A549 (cell line): ENCODE measurements at regions not wholly inside any gene's neighbourhood (a gene's known extent, or its start where the extent isn't known, plus 50 kb on each side); places are given as distances from the start of the nearest gene placed in this dataset.

Experiments
- ATAC-seq, 2 experiments: fragments of 200-7000 bp in 1 of 2; fragments of >200 bp in 1 of 2; cut with Nextera tagmentation in 1 of 2; cut with Tn5 transposase in 1 of 2; 3 replicates each; pipeline versions ENCODE4 v1.8.0 to v1.9.1; 2018 to 2020; ENCODE audit warnings: mild to moderate bottlenecking in 1 of 2, moderate library complexity in 1 of 2
- CTCF ChIA-PET: fragments of 300-600 bp; sonication (Branson Sonifier 250); formaldehyde crosslinking; extraction: SDS; loops from one replicate; lab custom pipeline; 2021; ENCODE audit warnings: antibody characterized with exemption, inconsistent platforms; lab: Yijun Ruan, JAX
- POLR2A ChIA-PET: fragments of 350-600 bp; formaldehyde crosslinking; extraction: SDS; loops from one replicate; lab custom pipeline; 2021; ENCODE audit warnings: antibody characterized with exemption, inconsistent platforms; lab: Yijun Ruan, JAX
- DNase-seq, 2 experiments: peaks; one replicate each; pipeline versions ENCODE4 v3.0.0 to v3.0.0-alpha.2; 2011 to 2016; ENCODE audit warnings: low read depth in 1 of 2, low spot score in 1 of 2
- FAIRE-seq: peaks from 2 replicates; lab custom pipeline; 2011; peaks lifted over from hg19 to GRCh38; lab: Jason Lieb, UNC
- H3K27ac ChIP-seq, 2 experiments: fragments of >200 bp; sonication (Bioruptor Twin); formaldehyde crosslinking; 3 replicates each; pipeline ENCODE4 v1.5.1; 2016 to 2017
- H3K4me1 ChIP-seq: fragments of >200 bp; sonication (Bioruptor Twin); formaldehyde crosslinking; 3 replicates; pipeline ENCODE4 v1.6.1; 2016
- H3K4me2 ChIP-seq: fragments of >200 bp; sonication (Bioruptor Twin); formaldehyde crosslinking; 3 replicates; pipeline ENCODE4 v1.6.1; 2016
- H3K4me3 ChIP-seq: fragments of >200 bp; sonication (Bioruptor Twin); formaldehyde crosslinking; 3 replicates; pipeline ENCODE4 v1.5.1; 2016
- H3K9me3 ChIP-seq: fragments of >200 bp; sonication (Bioruptor Twin); formaldehyde crosslinking; 3 replicates; pipeline ENCODE4 v1.6.1; 2016
- BHLHE40 ChIP-seq: IDR thresholded peaks from 2 replicates; pipeline ENCODE4 v1.6.1; 2012; ENCODE audit warnings: low read depth, low read length, inconsistent platforms
- CHD4 ChIP-seq: fragments of 200-600 bp; sonication (generic); IDR thresholded peaks from 2 replicates; pipeline ENCODE4 v1.6.1; 2016; ENCODE audit warnings: antibody characterized with exemption, mild to moderate bottlenecking, borderline replicate concordance
- EHMT2 ChIP-seq: fragments of 200-600 bp; sonication (generic); IDR thresholded peaks from 2 replicates; pipeline ENCODE4 v1.6.1; 2016; ENCODE audit warnings: antibody characterized with exemption, low read depth, mild to moderate bottlenecking, moderate library complexity
- FOSL2 ChIP-seq, 2 experiments: fragments of 450-650 bp in 1 of 2; fragments of >200 bp in 1 of 2; sonication (Bioruptor Twin) in 1 of 2; formaldehyde crosslinking; IDR thresholded peaks; 2 replicates each; pipeline versions ENCODE4 v1.5.0 to v1.6.1; 2016 to 2020; ENCODE audit warnings: mild to moderate bottlenecking in 1 of 2, moderate library complexity in 1 of 2
- FOXS1 ChIP-seq: fragments of 250-450 bp; sonication (Bioruptor Pico); IDR thresholded peaks from 2 replicates; pipeline ENCODE4 v1.5.0; 2020; ENCODE audit warnings: mild to moderate bottlenecking, moderate library complexity
- HOXA7 ChIP-seq: fragments of 250-450 bp; sonication (Bioruptor Pico); IDR thresholded peaks from 2 replicates; pipeline ENCODE4 v1.5.0; 2020; ENCODE audit warnings: mild to moderate bottlenecking, moderate library complexity
- HOXB5 ChIP-seq: fragments of 250-450 bp; sonication (Bioruptor Pico); IDR thresholded peaks from 2 replicates; pipeline ENCODE4 v1.5.0; 2020; ENCODE audit warnings: mild to moderate bottlenecking, moderate library complexity
- KDM1A ChIP-seq: fragments of 200-600 bp; sonication (generic); IDR thresholded peaks from 2 replicates; pipeline ENCODE4 v1.6.1; 2016; ENCODE audit warnings: low read depth, mild to moderate bottlenecking
- KDM5A ChIP-seq: fragments of 200-600 bp; sonication (generic); IDR thresholded peaks from 2 replicates; pipeline ENCODE4 v1.6.1; 2016; ENCODE audit warnings: antibody characterized with exemption, mild to moderate bottlenecking
- MAZ ChIP-seq: fragments of 150-350 bp; IDR thresholded peaks from 2 replicates; pipeline ENCODE4 v1.6.1; 2014; ENCODE audit warnings: antibody characterized with exemption, low read depth, low read length, borderline replicate concordance
- NR3C1 ChIP-seq: fragments of >200 bp; sonication (Bioruptor Twin); formaldehyde crosslinking; IDR thresholded peaks from 3 replicates; pipeline ENCODE4 v1.6.1; 2017
- POLR2AphosphoS2 ChIP-seq: conservative IDR thresholded peaks from 2 replicates; pipeline ENCODE4 v1.6.1; 2012; ENCODE audit warnings: low read length, improper control_type of control experiment, inconsistent platforms
- RAD21 ChIP-seq, 2 experiments: fragments of >200 bp in 1 of 2; sonication (Bioruptor Twin) in 1 of 2; formaldehyde crosslinking in 1 of 2; IDR thresholded peaks in 1 of 2; conservative IDR thresholded peaks in 1 of 2; 2 replicates in 1 of 2; 3 replicates in 1 of 2; pipeline ENCODE4 v1.6.1; 2012 to 2018; ENCODE audit warnings: inconsistent platforms in 1 of 2
- TFCP2L1 ChIP-seq: fragments of 250-450 bp; sonication (Bioruptor Pico); IDR thresholded peaks from 2 replicates; pipeline ENCODE4 v1.5.0; 2021; ENCODE audit warnings: mild to moderate bottlenecking
- ZC3H11A ChIP-seq: fragments of 450-650 bp; IDR thresholded peaks from 2 replicates; pipeline ENCODE4 v1.6.1; 2014; ENCODE audit warnings: antibody characterized with exemption, mild to moderate bottlenecking
- ZSCAN20 ChIP-seq: fragments of 250-450 bp; sonication (Bioruptor Pico); IDR thresholded peaks from 2 replicates; pipeline ENCODE4 v1.8.0; 2022; ENCODE audit warnings: mild to moderate bottlenecking, moderate library complexity
- WGBS: methylation state at CpG from one replicate; pipeline ENCODE4 v1.1.6; 2017; ENCODE audit errors: missing lambda C conversion rate; 5-methylcytosine and 5-hydroxymethylcytosine counted together
- TF ChIP-seq, protein P1 (sequence below): fragments of 250-450 bp; sonication (Bioruptor Pico); IDR thresholded peaks from 2 replicates; pipeline ENCODE4 v1.5.0; 2021; ENCODE audit warnings: mild to moderate bottlenecking, moderate library complexity, borderline replicate concordance
- TF ChIP-seq, protein P2 (sequence below): fragments of >200 bp; sonication (Bioruptor Twin); formaldehyde crosslinking; IDR thresholded peaks from 3 replicates; pipeline ENCODE4 v1.6.1; 2016
- TF ChIP-seq, protein P3 (sequence below): IDR thresholded peaks from 2 replicates; pipeline ENCODE4 v1.6.1; 2012; ENCODE audit warnings: low read depth, borderline replicate concordance
- TF ChIP-seq, protein P4 (sequence below): fragments of 250-450 bp; sonication (Bioruptor Pico); IDR thresholded peaks from 2 replicates; pipeline ENCODE4 v1.5.0; 2020; ENCODE audit warnings: low read depth, mild to moderate bottlenecking, moderate library complexity

DNA sequence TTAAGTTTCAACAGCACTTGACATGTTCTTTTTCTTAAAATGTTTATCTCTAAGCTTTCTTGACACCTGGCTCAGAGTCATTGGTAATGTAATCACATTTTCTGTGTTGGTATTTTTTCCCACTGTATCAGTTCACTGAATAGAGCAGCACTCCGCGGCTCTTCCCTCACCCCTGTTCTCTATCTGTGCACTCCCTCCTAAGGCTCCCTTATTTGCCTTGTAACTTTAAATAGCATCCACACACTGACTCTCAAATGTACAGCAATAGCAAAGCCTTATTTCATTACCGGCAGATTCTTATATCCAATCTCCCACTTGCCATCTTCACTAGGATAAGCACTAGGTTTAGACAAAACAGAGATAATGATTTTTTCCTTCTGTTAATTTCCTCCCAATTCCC is 935.5 kb upstream of the SLC10A2 start:
- FAIRE-seq (no peak), ATAC-seq (no peak), DNase-seq (no peak)
- H3K9me3 ChIP-seq = no peaks in the 10 kb centered on the region
- no peak overlapping the region for H3K27ac ChIP-seq
- TF ChIP-seq HOXA7 (CRISPR knock-in tag) = no peak
- TF ChIP-seq EHMT2 = no peak
- no peak for TF ChIP-seq KDM1A
- no peak for TF ChIP-seq MAZ
- TF ChIP-seq, protein P1, sequence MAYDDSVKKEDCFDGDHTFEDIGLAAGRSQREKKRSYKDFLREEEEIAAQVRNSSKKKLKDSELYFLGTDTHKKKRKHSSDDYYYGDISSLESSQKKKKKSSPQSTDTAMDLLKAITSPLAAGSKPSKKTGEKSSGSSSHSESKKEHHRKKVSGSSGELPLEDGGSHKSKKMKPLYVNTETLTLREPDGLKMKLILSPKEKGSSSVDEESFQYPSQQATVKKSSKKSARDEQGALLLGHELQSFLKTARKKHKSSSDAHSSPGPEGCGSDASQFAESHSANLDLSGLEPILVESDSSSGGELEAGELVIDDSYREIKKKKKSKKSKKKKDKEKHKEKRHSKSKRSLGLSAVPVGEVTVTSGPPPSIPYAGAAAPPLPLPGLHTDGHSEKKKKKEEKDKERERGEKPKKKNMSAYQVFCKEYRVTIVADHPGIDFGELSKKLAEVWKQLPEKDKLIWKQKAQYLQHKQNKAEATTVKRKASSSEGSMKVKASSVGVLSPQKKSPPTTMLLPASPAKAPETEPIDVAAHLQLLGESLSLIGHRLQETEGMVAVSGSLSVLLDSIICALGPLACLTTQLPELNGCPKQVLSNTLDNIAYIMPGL (CRISPR knock-in tag) = no peak
- no peak for TF ChIP-seq KDM5A
- TF ChIP-seq, protein P2, sequence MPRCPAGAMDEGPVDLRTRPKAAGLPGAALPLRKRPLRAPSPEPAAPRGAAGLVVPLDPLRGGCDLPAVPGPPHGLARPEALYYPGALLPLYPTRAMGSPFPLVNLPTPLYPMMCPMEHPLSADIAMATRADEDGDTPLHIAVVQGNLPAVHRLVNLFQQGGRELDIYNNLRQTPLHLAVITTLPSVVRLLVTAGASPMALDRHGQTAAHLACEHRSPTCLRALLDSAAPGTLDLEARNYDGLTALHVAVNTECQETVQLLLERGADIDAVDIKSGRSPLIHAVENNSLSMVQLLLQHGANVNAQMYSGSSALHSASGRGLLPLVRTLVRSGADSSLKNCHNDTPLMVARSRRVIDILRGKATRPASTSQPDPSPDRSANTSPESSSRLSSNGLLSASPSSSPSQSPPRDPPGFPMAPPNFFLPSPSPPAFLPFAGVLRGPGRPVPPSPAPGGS = no peak
- TF ChIP-seq HOXB5 (CRISPR knock-in tag) = no peak
- TF ChIP-seq POLR2AphosphoS2 = no peak
- TF ChIP-seq CHD4 = no peak
- TF ChIP-seq, protein P3, sequence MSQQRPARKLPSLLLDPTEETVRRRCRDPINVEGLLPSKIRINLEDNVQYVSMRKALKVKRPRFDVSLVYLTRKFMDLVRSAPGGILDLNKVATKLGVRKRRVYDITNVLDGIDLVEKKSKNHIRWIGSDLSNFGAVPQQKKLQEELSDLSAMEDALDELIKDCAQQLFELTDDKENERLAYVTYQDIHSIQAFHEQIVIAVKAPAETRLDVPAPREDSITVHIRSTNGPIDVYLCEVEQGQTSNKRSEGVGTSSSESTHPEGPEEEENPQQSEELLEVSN = no peak
- ChIA-PET CTCF (no interaction called here), POLR2A (no interaction called here)
- WGBS = 49% methylated on average over 3 of the region's 3 CpGs
- no peaks in the 10 kb centered on the region for H3K4me1 ChIP-seq
- H3K4me2 ChIP-seq = no peak overlapping the region
- H3K4me3 ChIP-seq = no peak overlapping the region

DNA sequence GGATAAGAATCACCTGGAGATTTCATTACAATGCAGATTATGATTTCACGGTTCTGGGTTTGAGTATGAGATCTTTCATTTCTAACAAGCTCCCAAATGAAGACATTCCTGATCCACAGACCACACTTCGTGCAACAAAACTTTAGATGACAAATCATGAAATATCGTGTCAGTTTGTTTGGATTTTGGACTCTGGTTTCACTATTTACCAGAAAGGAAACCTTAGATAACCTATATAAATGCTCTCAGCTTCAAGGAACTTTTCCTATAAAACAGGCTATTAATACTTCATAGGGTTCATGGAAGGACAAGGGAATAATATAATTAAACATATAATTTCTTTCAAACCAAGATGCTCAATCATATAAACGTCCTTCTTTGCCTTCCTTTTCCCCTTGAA is 930.5 kb upstream of the SLC10A2 start:
- no peak for DNase-seq
- ChIA-PET POLR2A (no interaction called here), CTCF (no interaction called here)
- H3K9me3 ChIP-seq = no peaks in the 10 kb centered on the region
- WGBS = 1% methylated on average over 4 of the region's 4 CpGs
- FAIRE-seq = no peak
- H3K27ac ChIP-seq = no peak overlapping the region
- TF ChIP-seq TFCP2L1 (CRISPR knock-in tag) (no peak), FOXS1 (CRISPR knock-in tag) (no peak), BHLHE40 (no peak)
- ATAC-seq = no peak
- no peaks in the 10 kb centered on the region for H3K4me1 ChIP-seq
- no peak overlapping the region for H3K4me2 ChIP-seq
- no peak overlapping the region for H3K4me3 ChIP-seq

DNA sequence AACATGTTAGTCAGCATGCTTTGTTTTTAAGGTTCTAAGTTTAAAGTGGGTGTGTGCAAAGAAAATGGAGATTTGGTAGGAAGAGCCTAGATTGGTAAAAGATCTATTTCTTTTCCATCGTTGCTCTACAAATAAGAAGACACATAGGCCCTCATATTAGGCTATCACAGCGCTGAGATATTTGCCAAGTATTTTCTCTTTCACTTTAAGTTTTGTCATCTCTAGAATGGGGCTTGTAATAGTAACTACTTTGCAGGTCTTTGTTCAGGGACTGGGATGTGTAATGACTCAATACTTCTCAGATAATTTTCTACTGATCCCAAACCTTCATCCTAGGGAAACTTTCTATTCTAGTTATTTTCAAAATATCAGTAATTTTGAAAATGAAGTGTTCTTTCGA is 917.7 kb upstream of the SLC10A2 start:
- 10% methylated on average over 3 of the region's 3 CpGs for WGBS
- FAIRE-seq (no peak), DNase-seq (no peak), ATAC-seq (no peak)
- Histone ChIP-seq H3K27ac (no peak overlapping the region), H3K4me1 (no peaks in the 10 kb centered on the region), H3K4me3 (no peak overlapping the region), H3K9me3 (no peaks in the 10 kb centered on the region), H3K4me2 (no peak overlapping the region)
- POLR2A ChIA-PET = no interaction called here
- TF ChIP-seq NR3C1 (no peak), FOXS1 (CRISPR knock-in tag) (no peak), ZC3H11A (no peak), FOSL2 (IDR thresholded peaks at IDR 0.05) (no peak), FOSL2 (CRISPR knock-in tag; IDR thresholded peaks at IDR 0.05) (no peak), RAD21 (conservative IDR thresholded peaks at IDR 0.05 in 1 of 2, IDR thresholded peaks at IDR 0.05 in 1 of 2) (no peak), ZSCAN20 (no peak)
- TF ChIP-seq, protein P4, sequence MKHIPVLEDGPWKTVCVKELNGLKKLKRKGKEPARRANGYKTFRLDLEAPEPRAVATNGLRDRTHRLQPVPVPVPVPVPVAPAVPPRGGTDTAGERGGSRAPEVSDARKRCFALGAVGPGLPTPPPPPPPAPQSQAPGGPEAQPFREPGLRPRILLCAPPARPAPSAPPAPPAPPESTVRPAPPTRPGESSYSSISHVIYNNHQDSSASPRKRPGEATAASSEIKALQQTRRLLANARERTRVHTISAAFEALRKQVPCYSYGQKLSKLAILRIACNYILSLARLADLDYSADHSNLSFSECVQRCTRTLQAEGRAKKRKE (CRISPR knock-in tag) = no peak
- CTCF ChIA-PET = no interaction called here
